GM12873 (cell line): ENCODE measurements at regions not wholly inside any gene's neighbourhood (a gene's known extent, or its start where the extent isn't known, plus 50 kb on each side); places are given as distances from the start of the nearest gene placed in this dataset.

Experiments used
- TF ChIP-seq, protein P1 (sequence below): IDR thresholded peaks from 2 replicates; pipeline ENCODE4 v1.5.1; 2012; ENCODE audit warnings: low read depth, mild to moderate bottlenecking, moderate library complexity, low read length, control low read depth; ENCODE audit not compliant: insufficient read depth; ENCODE audit errors: missing control alignments

GRCh38 chr1:118294875-118295642 is 110.0 kb upstream of the SPAG17 start:
- TF ChIP-seq, protein P1, sequence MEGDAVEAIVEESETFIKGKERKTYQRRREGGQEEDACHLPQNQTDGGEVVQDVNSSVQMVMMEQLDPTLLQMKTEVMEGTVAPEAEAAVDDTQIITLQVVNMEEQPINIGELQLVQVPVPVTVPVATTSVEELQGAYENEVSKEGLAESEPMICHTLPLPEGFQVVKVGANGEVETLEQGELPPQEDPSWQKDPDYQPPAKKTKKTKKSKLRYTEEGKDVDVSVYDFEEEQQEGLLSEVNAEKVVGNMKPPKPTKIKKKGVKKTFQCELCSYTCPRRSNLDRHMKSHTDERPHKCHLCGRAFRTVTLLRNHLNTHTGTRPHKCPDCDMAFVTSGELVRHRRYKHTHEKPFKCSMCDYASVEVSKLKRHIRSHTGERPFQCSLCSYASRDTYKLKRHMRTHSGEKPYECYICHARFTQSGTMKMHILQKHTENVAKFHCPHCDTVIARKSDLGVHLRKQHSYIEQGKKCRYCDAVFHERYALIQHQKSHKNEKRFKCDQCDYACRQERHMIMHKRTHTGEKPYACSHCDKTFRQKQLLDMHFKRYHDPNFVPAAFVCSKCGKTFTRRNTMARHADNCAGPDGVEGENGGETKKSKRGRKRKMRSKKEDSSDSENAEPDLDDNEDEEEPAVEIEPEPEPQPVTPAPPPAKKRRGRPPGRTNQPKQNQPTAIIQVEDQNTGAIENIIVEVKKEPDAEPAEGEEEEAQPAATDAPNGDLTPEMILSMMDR = no peak

DNA sequence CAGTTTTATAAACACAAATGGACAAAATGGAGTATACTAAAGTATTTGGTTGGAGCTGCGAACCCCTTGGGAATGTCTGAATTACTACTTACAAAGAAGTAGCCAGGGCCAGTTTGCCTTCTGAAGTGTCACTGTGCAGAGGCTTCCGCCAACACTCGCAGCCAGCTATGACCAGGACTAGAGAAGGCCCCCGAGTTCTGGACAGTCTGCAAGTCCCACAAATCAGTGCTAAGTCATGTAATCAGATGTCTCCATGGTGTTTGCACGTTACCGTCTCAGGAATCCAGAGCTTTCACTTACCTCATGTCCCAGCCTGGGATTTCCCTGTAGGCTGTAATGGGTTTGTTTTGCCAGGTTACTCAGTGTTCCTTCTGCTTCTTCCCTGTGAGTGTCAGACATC is 106.6 kb upstream of the SPAG17 start:
- TF ChIP-seq, protein P1 = no peak

- TF ChIP-seq, protein P1 = no peak
These were observed 105.5 kb upstream of the SPAG17 start for GRCh38 chr1:118290571-118290970.

DNA sequence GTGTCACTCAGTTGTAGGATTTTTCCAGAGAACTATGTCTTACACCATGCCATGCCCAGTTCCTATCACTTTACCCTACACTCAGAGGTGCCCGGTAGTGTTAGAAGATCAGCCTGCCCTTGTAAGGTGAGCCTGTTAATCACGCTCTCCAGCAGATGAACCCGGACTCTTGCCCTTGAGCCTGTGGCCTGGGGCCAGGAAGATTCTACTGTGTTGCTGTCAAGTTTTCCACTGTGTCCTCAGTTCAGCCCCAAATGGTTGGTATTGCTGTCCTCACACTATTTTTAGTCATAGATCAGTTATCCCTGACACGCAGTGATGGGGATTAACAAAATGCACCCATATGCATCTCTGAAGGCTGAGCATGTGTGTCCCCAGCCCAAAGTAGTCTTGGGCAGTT is 105.0 kb upstream of the SPAG17 start:
- TF ChIP-seq, protein P1 = no peak

DNA sequence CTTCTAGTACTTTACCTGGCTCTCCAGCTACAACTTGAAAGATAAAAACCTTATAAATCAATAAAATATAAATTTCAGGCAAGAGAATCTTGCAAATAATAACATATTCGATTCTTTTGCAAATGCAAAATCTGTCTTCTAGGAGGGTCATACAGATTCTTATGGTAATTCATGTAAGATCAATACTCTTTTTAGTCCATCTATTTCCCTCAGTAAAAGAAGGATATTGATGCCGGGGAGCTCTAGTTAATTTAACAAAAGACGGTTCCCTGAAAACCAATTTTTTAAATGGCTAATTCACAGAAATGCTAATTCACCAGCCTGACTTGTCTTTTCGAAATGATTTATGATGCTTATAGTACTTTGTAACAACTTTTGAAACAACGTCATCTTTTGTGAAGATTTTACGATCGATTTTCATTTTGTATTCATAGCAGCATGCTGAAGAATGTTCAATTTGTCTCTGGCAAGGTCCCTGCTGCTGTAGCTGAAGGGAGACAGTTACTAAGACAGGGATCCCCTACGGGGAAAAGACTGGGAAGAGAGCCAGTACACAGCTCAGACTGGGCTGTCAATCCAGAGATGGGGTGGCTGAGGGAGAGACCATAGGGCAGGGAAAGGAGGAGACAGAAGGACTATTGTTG is 90.6 kb upstream of the SPAG17 start:
- TF ChIP-seq, protein P1 = no peak

GRCh38 chr1:118272884-118273283 is 87.9 kb upstream of the SPAG17 start:
- TF ChIP-seq, protein P1 = no peak

DNA sequence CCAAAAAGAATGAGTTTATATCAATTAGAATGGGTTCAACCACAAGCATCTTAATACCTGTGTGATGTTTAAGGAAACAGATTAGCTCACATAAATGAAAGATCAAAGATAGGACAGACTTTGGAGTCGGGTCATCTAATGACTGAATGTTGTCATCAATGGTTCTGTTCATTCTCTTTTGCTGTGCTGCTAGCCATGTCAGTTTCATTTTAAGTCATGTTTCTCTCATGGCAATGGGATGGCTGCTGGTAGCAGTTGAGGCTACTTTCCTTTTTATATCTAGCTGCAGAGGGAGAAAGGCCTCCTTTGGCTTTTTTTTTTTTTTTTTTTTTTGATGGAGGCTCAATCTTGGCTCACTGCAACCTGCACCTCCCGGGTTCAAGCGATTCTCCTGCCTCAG is 86.9 kb upstream of the SPAG17 start:
- TF ChIP-seq, protein P1 = no peak
